OCI-LY3 (cell line): ENCODE measurements at regions not wholly inside any gene's neighbourhood (a gene's known extent, or its start where the extent isn't known, plus 50 kb on each side); places are given as distances from the start of the nearest gene placed in this dataset.

Experiments used
- CTCF ChIP-seq: fragments of 200-600, 300-600 bp; sonication (generic); IDR thresholded peaks from 2 replicates; pipeline ENCODE4 v1.5.1; 2014; ENCODE audit warnings: antibody characterized with exemption, low read length, low read depth
- EZH2phosphoT487 ChIP-seq: fragments of 200-600 bp; shearing (Covaris generic); IDR thresholded peaks from 2 replicates; pipeline ENCODE4 v1.6.1; 2018; ENCODE audit warnings: antibody characterized with exemption, mixed run types, low read depth

- TF ChIP-seq CTCF (no peak), EZH2phosphoT487 (no peak)
These were observed 215.3 kb upstream of the COPS8 start for GRCh38 chr2:236870370-236870769.
